GM12878 (cell line): ENCODE measurements at regions not wholly inside any gene's neighbourhood (a gene's known extent, or its start where the extent isn't known, plus 50 kb on each side); places are given as distances from the start of the nearest gene placed in this dataset.

Experiments used
- ATAC-seq: fragments of 200-7000 bp; cut with Tn5 transposase; 3 replicates; pipeline ENCODE4 v1.9.1; 2020; ENCODE audit warnings: mild to moderate bottlenecking, moderate library complexity
- BruUV-seq: library from RNA; stranded (reverse); fragments of 400-500 nt; replicated peaks from 2 replicates; lab custom pipeline; 2021; lab: Mats Ljungman, UMichigan
- CTCF ChIA-PET: fragments of 300-600 bp; sonication (Branson Sonifier 250); formaldehyde crosslinking; extraction: SDS; loops from one replicate; lab custom pipeline; 2021; ENCODE audit warnings: inconsistent platforms; lab: Yijun Ruan, JAX
- POLR2A ChIA-PET: fragments of 350-600 bp; formaldehyde crosslinking; extraction: SDS; loops from one replicate; lab custom pipeline; 2021; ENCODE audit warnings: inconsistent platforms; lab: Charles Lee
- RAD21 ChIA-PET: fragments of 300-600 bp; sonication (Branson Sonifier 250); formaldehyde crosslinking; loops from one replicate; lab custom pipeline; 2023; ENCODE audit warnings: antibody characterized with exemption; ENCODE audit not compliant: unreplicated experiment; lab: Charles Lee
- SMC1A ChIA-PET: fragments of 300-600 bp; sonication (Branson Sonifier 250); formaldehyde crosslinking; loops from one replicate; lab custom pipeline; 2023; ENCODE audit not compliant: unreplicated experiment, uncharacterized antibody; lab: Charles Lee
- DNase-seq: peaks from one replicate; pipeline ENCODE4 v3.0.0-alpha.2; 2011; ENCODE audit warnings: low read depth, low spot score
- FAIRE-seq: peaks from 3 replicates; lab custom pipeline; 2011; peaks lifted over from hg19 to GRCh38; lab: Jason Lieb, UNC
- H2AFZ ChIP-seq: 2 replicates; pipeline ENCODE4 v1.6.0; 2011; ENCODE audit warnings: low read depth, low read length, control low read depth; ENCODE audit not compliant: control insufficient read depth
- H3K27ac ChIP-seq: 2 replicates; pipeline ENCODE4 v1.5.1; 2011; ENCODE audit warnings: control low read depth; ENCODE audit not compliant: control insufficient read depth, insufficient read depth
- H3K27me3 ChIP-seq, 2 experiments: replicated peaks in 1 of 2; 2 replicates each; pipeline versions ENCODE4 v1.6.0 to v1.6.1; 2011; ENCODE audit warnings: low read length in 1 of 2; ENCODE audit not compliant: control insufficient read depth in 2 of 2, insufficient read depth in 2 of 2
- H3K36me3 ChIP-seq, 2 experiments: 2 replicates each; pipeline ENCODE4 v1.5.1; 2011; ENCODE audit warnings: low read length in 1 of 2; ENCODE audit not compliant: control insufficient read depth in 2 of 2, insufficient read depth in 2 of 2
- H3K4me1 ChIP-seq: 2 replicates; pipeline ENCODE4 v1.6.1; 2011; ENCODE audit warnings: mild to moderate bottlenecking, low read length, moderate library complexity, mixed read lengths; ENCODE audit not compliant: control insufficient read depth, insufficient read depth
- H3K4me2 ChIP-seq: 2 replicates; pipeline ENCODE4 v1.6.0; 2011; ENCODE audit warnings: control low read depth; ENCODE audit not compliant: control insufficient read depth, insufficient read depth
- H3K4me3 ChIP-seq: fragments of 200-600 bp; sonication (generic); 2 replicates; pipeline ENCODE4 v1.5.1; 2016
- H3K79me2 ChIP-seq: 2 replicates; pipeline ENCODE4 v1.6.0; 2011; ENCODE audit warnings: low read length; ENCODE audit not compliant: control insufficient read depth, insufficient read depth
- H3K9ac ChIP-seq: 2 replicates; pipeline ENCODE4 v1.8.0; 2011; ENCODE audit warnings: low read length, control low read depth, mixed read lengths; ENCODE audit not compliant: control insufficient read depth, insufficient read depth
- H3K9me3 ChIP-seq: replicated peaks from 3 replicates; pipeline ENCODE4 v1.5.1; 2011; ENCODE audit warnings: mild to moderate bottlenecking, low read length; ENCODE audit not compliant: control insufficient read depth, insufficient read depth
- H4K20me1 ChIP-seq: 2 replicates; pipeline ENCODE4 v1.6.0; 2011; ENCODE audit not compliant: control insufficient read depth, insufficient read depth
- BRCA1 ChIP-seq: IDR thresholded peaks from 2 replicates; pipeline ENCODE4 v1.6.1; 2011; ENCODE audit warnings: low read depth, low read length, improper control_type of control experiment
- CREB1 ChIP-seq: IDR thresholded peaks from 2 replicates; pipeline ENCODE4 v1.6.1; 2012; ENCODE audit warnings: low read depth, mild to moderate bottlenecking, inconsistent platforms
- NFXL1 ChIP-seq: fragments of 450-650 bp; IDR thresholded peaks from 2 replicates; pipeline ENCODE4 v1.6.1; 2017; ENCODE audit warnings: antibody characterized with exemption, mild to moderate bottlenecking, borderline replicate concordance
- POLR2AphosphoS5 ChIP-seq: IDR thresholded peaks from 2 replicates; pipeline ENCODE4 v1.6.1; 2011; ENCODE audit warnings: mild to moderate bottlenecking, low read length, inconsistent platforms
- RAD51 ChIP-seq: fragments of 450-650 bp; IDR thresholded peaks from 2 replicates; pipeline ENCODE4 v1.6.1; 2016; ENCODE audit warnings: moderate library complexity, mild to moderate bottlenecking, inconsistent platforms
- TAF1 ChIP-seq: IDR thresholded peaks from 2 replicates; pipeline ENCODE4 v1.6.1; 2011; ENCODE audit warnings: mild to moderate bottlenecking, low read depth, low read length, borderline replicate concordance
- TCF3 ChIP-seq: IDR thresholded peaks from 2 replicates; pipeline ENCODE4 v1.6.1; 2012; ENCODE audit warnings: low read depth, mild to moderate bottlenecking, low read length, borderline replicate concordance; ENCODE audit not compliant: insufficient read depth
- WGBS: methylation state at CpG from one replicate; pipeline ENCODE4 v1.1.6; 2016; ENCODE audit warnings: low lambda C conversion rate; ENCODE audit not compliant: insufficient replicate concordance, insufficient coverage; ENCODE audit errors: missing lambda C conversion rate; 5-methylcytosine and 5-hydroxymethylcytosine counted together
- in situ Hi-C: fragments of 300-500 bp; cut with MboI; formaldehyde crosslinking; loops from 9 replicates; pipeline ENCODE4 v1.14.3; 2018; ENCODE audit warnings: mixed read lengths
- intact Hi-C: fragments of 100-400 bp; cut with micrococcal nuclease; formaldehyde crosslinking; loops from one replicate; pipeline ENCODE4 v1.14.2; 2022; ENCODE audit not compliant: unreplicated experiment
- TF ChIP-seq, protein P1 (sequence below): IDR thresholded peaks from 2 replicates; pipeline ENCODE4 v1.6.1; 2011; ENCODE audit warnings: borderline replicate concordance, low read depth, mild to moderate bottlenecking, moderate library complexity, mixed read lengths, low read length; ENCODE audit not compliant: insufficient read depth; ENCODE audit errors: extremely low read length
- TF ChIP-seq, protein P2 (sequence below): IDR thresholded peaks from 2 replicates; pipeline ENCODE4 v1.6.1; 2012; ENCODE audit warnings: mild to moderate bottlenecking, low read depth, low read length
- TF ChIP-seq, protein P3 (sequence below): IDR thresholded peaks from 2 replicates; pipeline ENCODE4 v1.6.1; 2011; ENCODE audit warnings: mild to moderate bottlenecking, low read depth, low read length, moderate library complexity; ENCODE audit not compliant: insufficient replicate concordance
- TF ChIP-seq, protein P4 (sequence below): IDR thresholded peaks from 2 replicates; pipeline ENCODE4 v1.6.1; 2012; ENCODE audit warnings: improper control_type of control experiment, low read depth, low read length; ENCODE audit not compliant: insufficient replicate concordance

DNA sequence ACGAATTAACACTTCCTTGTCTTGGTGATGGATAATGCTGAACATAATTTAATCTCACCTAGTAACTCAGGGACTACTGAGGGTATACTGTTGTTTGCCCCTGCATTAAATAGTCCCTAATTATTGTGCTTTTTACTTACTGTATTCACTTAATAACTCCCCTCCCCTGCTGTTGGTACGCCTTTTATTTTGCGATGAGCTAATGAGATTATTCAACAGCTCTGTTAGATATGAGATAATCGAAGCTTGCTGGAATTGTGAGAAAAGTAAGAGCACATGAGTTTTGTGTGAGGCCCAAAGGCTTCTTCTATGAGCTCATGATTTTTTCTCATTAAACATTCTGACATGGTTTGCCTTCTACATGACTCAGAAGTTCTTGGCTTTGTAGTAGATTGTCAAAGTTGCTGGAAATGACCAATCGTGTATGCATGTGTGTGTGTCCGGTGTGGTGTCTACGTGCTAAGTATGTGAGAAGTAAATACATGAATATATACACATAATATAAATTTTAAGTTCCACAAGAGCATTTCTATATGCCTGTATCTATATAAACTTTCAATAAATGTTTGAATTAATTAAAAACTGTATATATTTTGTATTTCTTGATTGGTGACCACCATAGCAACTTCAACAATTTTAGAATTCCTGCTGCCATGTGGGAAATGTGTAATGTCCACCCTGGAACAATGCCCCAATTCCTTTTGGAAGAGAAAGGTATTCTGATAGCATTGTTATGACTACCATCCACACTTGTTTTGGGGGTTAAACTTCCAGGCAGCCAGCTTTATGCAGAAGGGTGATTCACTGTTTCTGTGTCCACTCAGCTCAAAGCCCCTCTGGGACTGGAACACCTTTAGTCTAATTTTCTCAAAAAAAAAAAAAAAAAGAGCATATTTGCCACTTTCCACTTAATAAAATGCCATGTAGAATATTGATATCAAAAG, 106.2 kb downstream of the SAMD9 start:
- in situ Hi-C loops: no loop called here
- WGBS: 60% methylated on average over 7 of the region's 7 CpGs
- CTCF ChIA-PET: interaction anchor here (1.3 to 1.5 kb wide), 3 partner anchors 11 to 392 kb away, joined by 3 to 5 read pairs (median 4); no protein-coding TSS in a partner anchor

More for the DNA sequence above, 106.2 kb downstream of the SAMD9 start:
- BruUV-seq: no TSS peak
- RAD21 ChIA-PET: no interaction called here
- no peaks in the 10 kb centered on the region for H3K79me2 ChIP-seq
- ATAC-seq: no peak
- H2AFZ ChIP-seq: no peak overlapping the region
- SMC1A ChIA-PET: interaction anchor here (1.4 kb wide), 1 partner anchor 11 kb away, joined by 9 read pairs; no protein-coding TSS in a partner anchor
- intact Hi-C loops: no loop called here
- no peak for DNase-seq
- no peak overlapping the region for H3K4me3 ChIP-seq
- H4K20me1 ChIP-seq: no peaks in the 10 kb centered on the region
- TF ChIP-seq, protein P1, sequence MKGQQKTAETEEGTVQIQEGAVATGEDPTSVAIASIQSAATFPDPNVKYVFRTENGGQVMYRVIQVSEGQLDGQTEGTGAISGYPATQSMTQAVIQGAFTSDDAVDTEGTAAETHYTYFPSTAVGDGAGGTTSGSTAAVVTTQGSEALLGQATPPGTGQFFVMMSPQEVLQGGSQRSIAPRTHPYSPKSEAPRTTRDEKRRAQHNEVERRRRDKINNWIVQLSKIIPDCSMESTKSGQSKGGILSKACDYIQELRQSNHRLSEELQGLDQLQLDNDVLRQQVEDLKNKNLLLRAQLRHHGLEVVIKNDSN: no peak
- TF ChIP-seq TCF3 (no peak), POLR2AphosphoS5 (no peak), CREB1 (no peak), NFXL1 (no peak), BRCA1 (no peak), RAD51 (no peak), TAF1 (no peak)
- TF ChIP-seq, protein P2, sequence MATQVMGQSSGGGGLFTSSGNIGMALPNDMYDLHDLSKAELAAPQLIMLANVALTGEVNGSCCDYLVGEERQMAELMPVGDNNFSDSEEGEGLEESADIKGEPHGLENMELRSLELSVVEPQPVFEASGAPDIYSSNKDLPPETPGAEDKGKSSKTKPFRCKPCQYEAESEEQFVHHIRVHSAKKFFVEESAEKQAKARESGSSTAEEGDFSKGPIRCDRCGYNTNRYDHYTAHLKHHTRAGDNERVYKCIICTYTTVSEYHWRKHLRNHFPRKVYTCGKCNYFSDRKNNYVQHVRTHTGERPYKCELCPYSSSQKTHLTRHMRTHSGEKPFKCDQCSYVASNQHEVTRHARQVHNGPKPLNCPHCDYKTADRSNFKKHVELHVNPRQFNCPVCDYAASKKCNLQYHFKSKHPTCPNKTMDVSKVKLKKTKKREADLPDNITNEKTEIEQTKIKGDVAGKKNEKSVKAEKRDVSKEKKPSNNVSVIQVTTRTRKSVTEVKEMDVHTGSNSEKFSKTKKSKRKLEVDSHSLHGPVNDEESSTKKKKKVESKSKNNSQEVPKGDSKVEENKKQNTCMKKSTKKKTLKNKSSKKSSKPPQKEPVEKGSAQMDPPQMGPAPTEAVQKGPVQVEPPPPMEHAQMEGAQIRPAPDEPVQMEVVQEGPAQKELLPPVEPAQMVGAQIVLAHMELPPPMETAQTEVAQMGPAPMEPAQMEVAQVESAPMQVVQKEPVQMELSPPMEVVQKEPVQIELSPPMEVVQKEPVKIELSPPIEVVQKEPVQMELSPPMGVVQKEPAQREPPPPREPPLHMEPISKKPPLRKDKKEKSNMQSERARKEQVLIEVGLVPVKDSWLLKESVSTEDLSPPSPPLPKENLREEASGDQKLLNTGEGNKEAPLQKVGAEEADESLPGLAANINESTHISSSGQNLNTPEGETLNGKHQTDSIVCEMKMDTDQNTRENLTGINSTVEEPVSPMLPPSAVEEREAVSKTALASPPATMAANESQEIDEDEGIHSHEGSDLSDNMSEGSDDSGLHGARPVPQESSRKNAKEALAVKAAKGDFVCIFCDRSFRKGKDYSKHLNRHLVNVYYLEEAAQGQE: no peak
- TF ChIP-seq, protein P3, sequence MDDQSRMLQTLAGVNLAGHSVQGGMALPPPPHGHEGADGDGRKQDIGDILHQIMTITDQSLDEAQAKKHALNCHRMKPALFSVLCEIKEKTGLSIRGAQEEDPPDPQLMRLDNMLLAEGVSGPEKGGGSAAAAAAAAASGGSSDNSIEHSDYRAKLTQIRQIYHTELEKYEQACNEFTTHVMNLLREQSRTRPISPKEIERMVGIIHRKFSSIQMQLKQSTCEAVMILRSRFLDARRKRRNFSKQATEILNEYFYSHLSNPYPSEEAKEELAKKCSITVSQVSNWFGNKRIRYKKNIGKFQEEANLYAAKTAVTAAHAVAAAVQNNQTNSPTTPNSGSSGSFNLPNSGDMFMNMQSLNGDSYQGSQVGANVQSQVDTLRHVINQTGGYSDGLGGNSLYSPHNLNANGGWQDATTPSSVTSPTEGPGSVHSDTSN: no peak
- TF ChIP-seq, protein P4, sequence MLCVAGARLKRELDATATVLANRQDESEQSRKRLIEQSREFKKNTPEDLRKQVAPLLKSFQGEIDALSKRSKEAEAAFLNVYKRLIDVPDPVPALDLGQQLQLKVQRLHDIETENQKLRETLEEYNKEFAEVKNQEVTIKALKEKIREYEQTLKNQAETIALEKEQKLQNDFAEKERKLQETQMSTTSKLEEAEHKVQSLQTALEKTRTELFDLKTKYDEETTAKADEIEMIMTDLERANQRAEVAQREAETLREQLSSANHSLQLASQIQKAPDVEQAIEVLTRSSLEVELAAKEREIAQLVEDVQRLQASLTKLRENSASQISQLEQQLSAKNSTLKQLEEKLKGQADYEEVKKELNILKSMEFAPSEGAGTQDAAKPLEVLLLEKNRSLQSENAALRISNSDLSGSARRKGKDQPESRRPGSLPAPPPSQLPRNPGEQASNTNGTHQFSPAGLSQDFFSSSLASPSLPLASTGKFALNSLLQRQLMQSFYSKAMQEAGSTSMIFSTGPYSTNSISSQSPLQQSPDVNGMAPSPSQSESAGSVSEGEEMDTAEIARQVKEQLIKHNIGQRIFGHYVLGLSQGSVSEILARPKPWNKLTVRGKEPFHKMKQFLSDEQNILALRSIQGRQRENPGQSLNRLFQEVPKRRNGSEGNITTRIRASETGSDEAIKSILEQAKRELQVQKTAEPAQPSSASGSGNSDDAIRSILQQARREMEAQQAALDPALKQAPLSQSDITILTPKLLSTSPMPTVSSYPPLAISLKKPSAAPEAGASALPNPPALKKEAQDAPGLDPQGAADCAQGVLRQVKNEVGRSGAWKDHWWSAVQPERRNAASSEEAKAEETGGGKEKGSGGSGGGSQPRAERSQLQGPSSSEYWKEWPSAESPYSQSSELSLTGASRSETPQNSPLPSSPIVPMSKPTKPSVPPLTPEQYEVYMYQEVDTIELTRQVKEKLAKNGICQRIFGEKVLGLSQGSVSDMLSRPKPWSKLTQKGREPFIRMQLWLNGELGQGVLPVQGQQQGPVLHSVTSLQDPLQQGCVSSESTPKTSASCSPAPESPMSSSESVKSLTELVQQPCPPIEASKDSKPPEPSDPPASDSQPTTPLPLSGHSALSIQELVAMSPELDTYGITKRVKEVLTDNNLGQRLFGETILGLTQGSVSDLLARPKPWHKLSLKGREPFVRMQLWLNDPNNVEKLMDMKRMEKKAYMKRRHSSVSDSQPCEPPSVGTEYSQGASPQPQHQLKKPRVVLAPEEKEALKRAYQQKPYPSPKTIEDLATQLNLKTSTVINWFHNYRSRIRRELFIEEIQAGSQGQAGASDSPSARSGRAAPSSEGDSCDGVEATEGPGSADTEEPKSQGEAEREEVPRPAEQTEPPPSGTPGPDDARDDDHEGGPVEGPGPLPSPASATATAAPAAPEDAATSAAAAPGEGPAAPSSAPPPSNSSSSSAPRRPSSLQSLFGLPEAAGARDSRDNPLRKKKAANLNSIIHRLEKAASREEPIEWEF: no peak
- no peaks in the 10 kb centered on the region for H3K4me1 ChIP-seq
- H3K27ac ChIP-seq: no peak overlapping the region
- no peak for FAIRE-seq
- H3K9ac ChIP-seq: no peak overlapping the region
- H3K27me3 ChIP-seq: no peaks in the 10 kb centered on the region
- no peak overlapping the region for H3K4me2 ChIP-seq
- no peaks in the 10 kb centered on the region for H3K9me3 ChIP-seq
- no peaks in the 10 kb centered on the region for H3K36me3 ChIP-seq
- POLR2A ChIA-PET: interaction anchor here (0.6 kb wide), 1 partner anchor 29 kb away, joined by 10 read pairs; no protein-coding TSS in a partner anchor
